KMS-11 (cell line): ENCODE measurements at regions not wholly inside any gene's neighbourhood (a gene's known extent, or its start where the extent isn't known, plus 50 kb on each side); places are given as distances from the start of the nearest gene placed in this dataset.

ENCODE experiments used
- H2AFZ ChIP-seq: fragments of 200-600 bp; sonication (generic); 2 replicates; pipeline ENCODE4 v1.6.1; 2016; ENCODE audit warnings: antibody characterized with exemption, mixed run types, low read depth
- H3K27ac ChIP-seq: fragments of 200-600 bp; sonication (generic); 2 replicates; pipeline ENCODE4 v1.6.1; 2016; ENCODE audit warnings: mild to moderate bottlenecking, mixed run types
- H3K27me3 ChIP-seq: fragments of 200-600 bp; sonication (generic); 2 replicates; pipeline ENCODE4 v1.6.1; 2017; ENCODE audit warnings: mild to moderate bottlenecking, low read depth, mixed run types, moderate library complexity; ENCODE audit not compliant: insufficient read depth
- H3K36me3 ChIP-seq: fragments of 200-600 bp; sonication (generic); 2 replicates; pipeline ENCODE4 v1.6.1; 2017; ENCODE audit warnings: mild to moderate bottlenecking, mixed run types; ENCODE audit not compliant: insufficient read depth
- H3K4me1 ChIP-seq: fragments of 200-600 bp; sonication (generic); 2 replicates; pipeline ENCODE4 v1.6.1; 2016; ENCODE audit warnings: mild to moderate bottlenecking, low read depth, mixed run types; ENCODE audit not compliant: poor library complexity, severe bottlenecking
- H3K4me2 ChIP-seq: fragments of 200-600 bp; sonication (generic); 2 replicates; pipeline ENCODE4 v1.7.0; 2016; ENCODE audit warnings: mild to moderate bottlenecking, mixed run types
- H3K4me3 ChIP-seq: fragments of 200-600 bp; sonication (generic); IDR thresholded peaks from 2 replicates; pipeline ENCODE4 v1.6.1; 2017; ENCODE audit warnings: low read depth, low read length, mixed read lengths; ENCODE audit not compliant: insufficient read depth
- H3K79me2 ChIP-seq: fragments of 200-600 bp; sonication (generic); 2 replicates; pipeline ENCODE4 v1.6.1; 2016; ENCODE audit warnings: low read depth, mixed run types; ENCODE audit not compliant: insufficient read depth
- H3K9ac ChIP-seq: fragments of 200-600 bp; sonication (generic); 2 replicates; pipeline ENCODE4 v1.6.1; 2016; ENCODE audit warnings: mild to moderate bottlenecking, mixed run types
- H4K20me1 ChIP-seq: fragments of 200-600 bp; sonication (generic); 2 replicates; pipeline ENCODE4 v1.6.1; 2016; ENCODE audit warnings: mild to moderate bottlenecking, mixed run types; ENCODE audit not compliant: insufficient read depth
- CTCF ChIP-seq: fragments of 200-600 bp; sonication (generic); conservative IDR thresholded peaks from 2 replicates; pipeline ENCODE4 v1.6.1; 2017; ENCODE audit warnings: low read depth, mild to moderate bottlenecking, antibody characterized with exemption, low read length, moderate library complexity, mixed read lengths

DNA sequence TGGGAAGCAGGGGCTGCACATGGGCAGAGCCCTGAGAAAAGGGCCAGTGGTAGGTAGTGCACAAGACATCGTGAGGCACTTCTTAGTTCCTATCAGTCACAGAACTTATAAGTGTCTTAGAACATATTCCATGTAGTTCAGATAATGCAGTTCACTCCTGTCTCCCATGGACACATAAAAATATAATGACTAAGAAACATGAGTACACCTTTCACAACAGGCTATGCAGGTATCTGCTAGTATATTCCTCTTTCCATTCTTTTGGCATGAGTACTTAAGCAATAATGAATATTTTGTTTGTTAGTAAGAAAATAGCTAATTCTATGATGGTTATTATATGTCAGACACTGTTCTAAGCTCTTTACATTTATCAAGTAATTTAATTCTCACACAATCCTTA, 808.4 kb downstream of the BCL11A start:
- Histone ChIP-seq H3K9ac (no peak overlapping the region), H4K20me1 (no peaks in the 10 kb centered on the region), H2AFZ (no peak overlapping the region), H3K79me2 (no peaks in the 10 kb centered on the region), H3K27ac (no peak overlapping the region), H3K4me1 (no peaks in the 10 kb centered on the region), H3K36me3 (no peaks in the 10 kb centered on the region), H3K27me3 (no peaks in the 10 kb centered on the region), H3K4me3 (no peak overlapping the region), H3K4me2 (no peak overlapping the region)
- TF ChIP-seq CTCF = no peak

DNA sequence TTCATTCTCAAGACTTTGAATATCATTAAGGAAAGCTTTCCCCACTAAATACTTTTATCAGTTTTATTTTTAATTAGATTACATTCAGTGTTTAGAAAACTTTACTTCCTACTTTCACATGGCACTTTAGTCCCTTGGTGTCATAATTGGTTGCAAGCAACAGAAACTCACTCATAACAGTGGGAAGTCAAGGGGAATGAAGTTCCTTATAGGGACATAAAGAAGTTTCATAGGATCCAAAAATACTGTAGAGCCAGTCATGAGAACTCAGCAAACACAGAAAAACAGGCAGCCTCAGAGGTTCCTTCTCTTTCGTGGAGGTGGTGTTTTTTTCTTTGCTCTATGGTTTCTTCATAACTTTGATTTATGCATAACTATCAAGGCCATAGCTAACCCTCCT, 809.0 kb downstream of the BCL11A start:
- Histone ChIP-seq H3K27me3 (no peaks in the 10 kb centered on the region), H3K27ac (no peak overlapping the region), H4K20me1 (no peaks in the 10 kb centered on the region), H3K4me1 (no peaks in the 10 kb centered on the region), H3K9ac (no peak overlapping the region), H2AFZ (no peak overlapping the region), H3K4me2 (no peak overlapping the region), H3K36me3 (no peaks in the 10 kb centered on the region), H3K4me3 (no peak overlapping the region), H3K79me2 (no peaks in the 10 kb centered on the region)
- no peak for TF ChIP-seq CTCF

- Histone ChIP-seq H2AFZ (no peak overlapping the region), H3K27ac (no peak overlapping the region), H3K4me2 (no peak overlapping the region), H4K20me1 (no peaks in the 10 kb centered on the region), H3K4me1 (no peaks in the 10 kb centered on the region), H3K4me3 (no peak overlapping the region), H3K79me2 (no peaks in the 10 kb centered on the region), H3K27me3 (no peaks in the 10 kb centered on the region), H3K9ac (no peak overlapping the region), H3K36me3 (no peaks in the 10 kb centered on the region)
- TF ChIP-seq CTCF = no peak
Measured at GRCh38 chr2:59741840-59742239, 811.6 kb downstream of the BCL11A start.

DNA sequence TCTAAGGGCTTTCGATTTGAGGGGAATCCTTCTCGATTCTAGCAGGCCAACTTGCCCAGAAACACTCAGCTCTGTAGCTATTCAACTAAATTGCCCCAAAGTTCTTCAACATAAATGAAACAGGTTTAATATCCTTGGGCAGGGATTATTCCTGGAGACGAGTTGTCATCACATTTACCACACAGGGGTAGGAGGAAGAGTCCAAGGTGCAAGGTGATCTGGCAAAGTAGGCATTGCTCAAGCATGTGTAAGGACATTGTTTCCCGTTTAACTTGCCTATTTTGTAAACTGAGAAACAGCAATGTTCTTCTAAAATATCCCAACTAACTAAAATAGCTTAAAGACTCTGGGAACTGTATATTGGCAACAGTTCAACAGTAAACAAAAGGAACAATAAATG, 814.3 kb downstream of the BCL11A start:
- Histone ChIP-seq H3K36me3 (no peaks in the 10 kb centered on the region), H3K4me2 (no peak overlapping the region), H2AFZ (no peak overlapping the region), H3K79me2 (no peaks in the 10 kb centered on the region), H4K20me1 (no peaks in the 10 kb centered on the region), H3K4me1 (no peaks in the 10 kb centered on the region), H3K9ac (no peak overlapping the region), H3K4me3 (no peak overlapping the region), H3K27ac (no peak overlapping the region), H3K27me3 (no peaks in the 10 kb centered on the region)
- no peak for TF ChIP-seq CTCF

DNA sequence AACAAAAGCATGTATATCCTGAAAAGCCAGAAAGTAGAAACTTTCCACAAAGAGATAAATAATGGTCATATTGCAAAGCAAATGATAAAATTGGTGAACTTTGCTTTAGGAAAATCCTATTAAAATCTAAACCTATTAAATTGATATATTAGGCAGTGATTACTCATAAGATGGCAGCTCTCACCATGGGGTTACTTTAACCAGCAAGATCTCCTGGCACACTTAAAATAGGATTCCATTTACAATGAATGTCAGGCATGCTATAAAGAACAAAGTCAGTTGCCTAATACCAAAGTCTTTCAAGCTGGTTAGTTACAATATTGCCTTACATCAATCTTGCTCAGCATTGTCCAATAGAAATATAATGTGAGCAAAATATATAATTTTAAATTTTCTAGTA, 816.2 kb downstream of the BCL11A start:
- TF ChIP-seq CTCF = no peak
- no peaks in the 10 kb centered on the region for H4K20me1 ChIP-seq

More for the DNA sequence above, 816.2 kb downstream of the BCL11A start:
- H3K27ac ChIP-seq = no peak overlapping the region
- H3K4me1 ChIP-seq = no peaks in the 10 kb centered on the region
- no peak overlapping the region for H3K9ac ChIP-seq
- H3K27me3 ChIP-seq = no peaks in the 10 kb centered on the region
- no peak overlapping the region for H2AFZ ChIP-seq
- no peak overlapping the region for H3K4me3 ChIP-seq
- no peaks in the 10 kb centered on the region for H3K36me3 ChIP-seq
- H3K4me2 ChIP-seq = no peak overlapping the region
- no peaks in the 10 kb centered on the region for H3K79me2 ChIP-seq
